ENCODE measurements at regions not wholly inside any gene's neighbourhood (a gene's known extent, or its start where the extent isn't known, plus 50 kb on each side); places are given as distances from the start of the nearest gene placed in this dataset.

DNA sequence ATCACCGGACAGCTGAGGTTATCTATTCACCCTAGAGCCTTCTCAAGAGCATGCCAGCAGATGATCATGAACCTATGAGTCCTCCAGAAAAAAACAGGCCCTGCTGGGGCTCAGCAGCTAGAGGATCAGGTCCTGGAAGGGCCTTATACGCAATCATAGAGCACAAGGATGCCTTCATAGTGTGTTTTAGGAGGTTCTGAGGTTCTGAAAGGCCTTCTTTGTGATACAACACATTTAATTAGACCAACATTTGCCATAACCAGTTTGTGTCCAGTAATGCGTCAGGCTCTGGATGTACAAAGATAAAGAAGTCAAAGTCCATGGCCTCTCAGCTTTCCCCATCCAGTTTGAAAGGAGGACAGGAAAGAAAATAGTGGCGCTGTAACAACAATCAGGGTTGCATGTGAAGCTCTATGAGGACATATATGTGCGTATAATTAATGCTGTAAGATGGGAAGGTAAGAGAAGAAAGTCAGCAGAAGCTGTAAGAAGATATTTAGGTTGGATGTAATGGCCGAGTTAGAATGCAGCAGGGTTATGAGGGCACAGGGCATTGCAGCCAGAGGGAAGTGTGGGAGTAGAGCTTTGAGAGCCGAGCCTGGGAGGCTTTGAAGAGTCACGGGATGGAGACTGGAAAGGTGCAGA is 302.6 kb upstream of the TBL1XR1 start (continued):
- no peak for TF ChIP-seq ZNF883 (CRISPR knock-in tag; IDR thresholded peaks at IDR 0.05; ENCODE audit: not compliant biosample characterization)
- TF ChIP-seq TEAD2 (CRISPR knock-in tag; IDR thresholded peaks at IDR 0.05): no peak
- peak; percentile 37; the same call in 1 of the 2 replicates for TF ChIP-seq ZNF12 (CRISPR knock-in tag; IDR thresholded peaks at IDR 0.05)
- TF ChIP-seq ZNF251 (CRISPR knock-in tag; IDR thresholded peaks at IDR 0.05): no peak
- peak; percentile 72; the same call in 1 of the 2 replicates for TF ChIP-seq MEF2D (CRISPR knock-in tag; IDR thresholded peaks at IDR 0.05)
- TF ChIP-seq FOXK2 (IDR thresholded peaks at IDR 0.05): no peak
- no peak for TF ChIP-seq MEIS1 (CRISPR knock-in tag; IDR thresholded peaks at IDR 0.05; ENCODE audit: borderline replicate concordance)
- TF ChIP-seq NPAS2 (CRISPR knock-in tag; IDR thresholded peaks at IDR 0.05; ENCODE audit: borderline replicate concordance): no peak
- no peak for TF ChIP-seq ZNF577 (CRISPR knock-in tag; IDR thresholded peaks at IDR 0.05; ENCODE audit: borderline replicate concordance, low read depth)
- TF ChIP-seq, protein P1, sequence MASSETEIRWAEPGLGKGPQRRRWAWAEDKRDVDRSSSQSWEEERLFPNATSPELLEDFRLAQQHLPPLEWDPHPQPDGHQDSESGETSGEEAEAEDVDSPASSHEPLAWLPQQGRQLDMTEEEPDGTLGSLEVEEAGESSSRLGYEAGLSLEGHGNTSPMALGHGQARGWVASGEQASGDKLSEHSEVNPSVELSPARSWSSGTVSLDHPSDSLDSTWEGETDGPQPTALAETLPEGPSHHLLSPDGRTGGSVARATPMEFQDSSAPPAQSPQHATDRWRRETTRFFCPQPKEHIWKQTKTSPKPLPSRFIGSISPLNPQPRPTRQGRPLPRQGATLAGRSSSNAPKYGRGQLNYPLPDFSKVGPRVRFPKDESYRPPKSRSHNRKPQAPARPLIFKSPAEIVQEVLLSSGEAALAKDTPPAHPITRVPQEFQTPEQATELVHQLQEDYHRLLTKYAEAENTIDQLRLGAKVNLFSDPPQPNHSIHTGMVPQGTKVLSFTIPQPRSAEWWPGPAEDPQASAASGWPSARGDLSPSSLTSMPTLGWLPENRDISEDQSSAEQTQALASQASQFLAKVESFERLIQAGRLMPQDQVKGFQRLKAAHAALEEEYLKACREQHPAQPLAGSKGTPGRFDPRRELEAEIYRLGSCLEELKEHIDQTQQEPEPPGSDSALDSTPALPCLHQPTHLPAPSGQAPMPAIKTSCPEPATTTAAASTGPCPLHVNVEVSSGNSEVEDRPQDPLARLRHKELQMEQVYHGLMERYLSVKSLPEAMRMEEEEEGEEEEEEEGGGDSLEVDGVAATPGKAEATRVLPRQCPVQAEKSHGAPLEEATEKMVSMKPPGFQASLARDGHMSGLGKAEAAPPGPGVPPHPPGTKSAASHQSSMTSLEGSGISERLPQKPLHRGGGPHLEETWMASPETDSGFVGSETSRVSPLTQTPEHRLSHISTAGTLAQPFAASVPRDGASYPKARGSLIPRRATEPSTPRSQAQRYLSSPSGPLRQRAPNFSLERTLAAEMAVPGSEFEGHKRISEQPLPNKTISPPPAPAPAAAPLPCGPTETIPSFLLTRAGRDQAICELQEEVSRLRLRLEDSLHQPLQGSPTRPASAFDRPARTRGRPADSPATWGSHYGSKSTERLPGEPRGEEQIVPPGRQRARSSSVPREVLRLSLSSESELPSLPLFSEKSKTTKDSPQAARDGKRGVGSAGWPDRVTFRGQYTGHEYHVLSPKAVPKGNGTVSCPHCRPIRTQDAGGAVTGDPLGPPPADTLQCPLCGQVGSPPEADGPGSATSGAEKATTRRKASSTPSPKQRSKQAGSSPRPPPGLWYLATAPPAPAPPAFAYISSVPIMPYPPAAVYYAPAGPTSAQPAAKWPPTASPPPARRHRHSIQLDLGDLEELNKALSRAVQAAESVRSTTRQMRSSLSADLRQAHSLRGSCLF (CRISPR knock-in tag; IDR thresholded peaks at IDR 0.05; ENCODE audit: borderline replicate concordance): no peak
- TF ChIP-seq ZNF383 (CRISPR knock-in tag; IDR thresholded peaks at IDR 0.05; ENCODE audit: borderline replicate concordance): no peak
- TF ChIP-seq, protein P2, sequence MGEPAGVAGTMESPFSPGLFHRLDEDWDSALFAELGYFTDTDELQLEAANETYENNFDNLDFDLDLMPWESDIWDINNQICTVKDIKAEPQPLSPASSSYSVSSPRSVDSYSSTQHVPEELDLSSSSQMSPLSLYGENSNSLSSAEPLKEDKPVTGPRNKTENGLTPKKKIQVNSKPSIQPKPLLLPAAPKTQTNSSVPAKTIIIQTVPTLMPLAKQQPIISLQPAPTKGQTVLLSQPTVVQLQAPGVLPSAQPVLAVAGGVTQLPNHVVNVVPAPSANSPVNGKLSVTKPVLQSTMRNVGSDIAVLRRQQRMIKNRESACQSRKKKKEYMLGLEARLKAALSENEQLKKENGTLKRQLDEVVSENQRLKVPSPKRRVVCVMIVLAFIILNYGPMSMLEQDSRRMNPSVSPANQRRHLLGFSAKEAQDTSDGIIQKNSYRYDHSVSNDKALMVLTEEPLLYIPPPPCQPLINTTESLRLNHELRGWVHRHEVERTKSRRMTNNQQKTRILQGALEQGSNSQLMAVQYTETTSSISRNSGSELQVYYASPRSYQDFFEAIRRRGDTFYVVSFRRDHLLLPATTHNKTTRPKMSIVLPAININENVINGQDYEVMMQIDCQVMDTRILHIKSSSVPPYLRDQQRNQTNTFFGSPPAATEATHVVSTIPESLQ (CRISPR knock-in tag; conservative IDR thresholded peaks at IDR 0.05): no peak
- TF ChIP-seq, protein P3, sequence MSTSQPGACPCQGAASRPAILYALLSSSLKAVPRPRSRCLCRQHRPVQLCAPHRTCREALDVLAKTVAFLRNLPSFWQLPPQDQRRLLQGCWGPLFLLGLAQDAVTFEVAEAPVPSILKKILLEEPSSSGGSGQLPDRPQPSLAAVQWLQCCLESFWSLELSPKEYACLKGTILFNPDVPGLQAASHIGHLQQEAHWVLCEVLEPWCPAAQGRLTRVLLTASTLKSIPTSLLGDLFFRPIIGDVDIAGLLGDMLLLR (CRISPR knock-in tag; IDR thresholded peaks at IDR 0.05): no peak
- no peak for TF ChIP-seq ELK4 (CRISPR knock-in tag; IDR thresholded peaks at IDR 0.05; ENCODE audit: borderline replicate concordance)
- TF ChIP-seq SMAD1 (CRISPR knock-in tag; IDR thresholded peaks at IDR 0.05; ENCODE audit: borderline replicate concordance, low read depth): no peak
- TF ChIP-seq, protein P4, sequence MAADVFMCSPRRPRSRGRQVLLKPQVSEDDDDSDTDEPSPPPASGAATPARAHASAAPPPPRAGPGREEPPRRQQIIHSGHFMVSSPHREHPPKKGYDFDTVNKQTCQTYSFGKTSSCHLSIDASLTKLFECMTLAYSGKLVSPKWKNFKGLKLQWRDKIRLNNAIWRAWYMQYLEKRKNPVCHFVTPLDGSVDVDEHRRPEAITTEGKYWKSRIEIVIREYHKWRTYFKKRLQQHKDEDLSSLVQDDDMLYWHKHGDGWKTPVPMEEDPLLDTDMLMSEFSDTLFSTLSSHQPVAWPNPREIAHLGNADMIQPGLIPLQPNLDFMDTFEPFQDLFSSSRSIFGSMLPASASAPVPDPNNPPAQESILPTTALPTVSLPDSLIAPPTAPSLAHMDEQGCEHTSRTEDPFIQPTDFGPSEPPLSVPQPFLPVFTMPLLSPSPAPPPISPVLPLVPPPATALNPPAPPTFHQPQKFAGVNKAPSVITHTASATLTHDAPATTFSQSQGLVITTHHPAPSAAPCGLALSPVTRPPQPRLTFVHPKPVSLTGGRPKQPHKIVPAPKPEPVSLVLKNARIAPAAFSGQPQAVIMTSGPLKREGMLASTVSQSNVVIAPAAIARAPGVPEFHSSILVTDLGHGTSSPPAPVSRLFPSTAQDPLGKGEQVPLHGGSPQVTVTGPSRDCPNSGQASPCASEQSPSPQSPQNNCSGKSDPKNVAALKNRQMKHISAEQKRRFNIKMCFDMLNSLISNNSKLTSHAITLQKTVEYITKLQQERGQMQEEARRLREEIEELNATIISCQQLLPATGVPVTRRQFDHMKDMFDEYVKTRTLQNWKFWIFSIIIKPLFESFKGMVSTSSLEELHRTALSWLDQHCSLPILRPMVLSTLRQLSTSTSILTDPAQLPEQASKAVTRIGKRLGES (CRISPR knock-in tag; IDR thresholded peaks at IDR 0.05; ENCODE audit: borderline replicate concordance): no peak
- TF ChIP-seq ZNF354B (CRISPR knock-in tag; IDR thresholded peaks at IDR 0.05): no peak
- no peak for TF ChIP-seq HNRNPK (IDR thresholded peaks at IDR 0.05; ENCODE audit: low read depth, low read length, poor library complexity, severe bottlenecking)
